Neural cell (in vitro differentiated cells): ENCODE measurements at regions not wholly inside any gene's neighbourhood (a gene's known extent, or its start where the extent isn't known, plus 50 kb on each side); places are given as distances from the start of the nearest gene placed in this dataset.

Experiments used
- EP300 ChIP-seq: fragments of 450-650 bp; conservative IDR thresholded peaks from 2 replicates; pipeline ENCODE4 v1.6.1; 2014; ENCODE audit warnings: antibody characterized with exemption, mild to moderate bottlenecking, moderate library complexity; ENCODE audit not compliant: poor library complexity, severe bottlenecking
- EZH2 ChIP-seq: fragments of 200-600, 300-800 bp; shearing (Covaris generic), sonication (generic); IDR thresholded peaks from 2 replicates; pipeline ENCODE4 v1.6.1; 2014; ENCODE audit warnings: antibody characterized with exemption, low read length, borderline replicate concordance, mild to moderate bottlenecking; ENCODE audit not compliant: insufficient read depth, poor library complexity, severe bottlenecking
- MXI1 ChIP-seq: fragments of 450-650 bp; conservative IDR thresholded peaks from 2 replicates; pipeline ENCODE4 v1.6.1; 2014; ENCODE audit warnings: antibody characterized with exemption, mild to moderate bottlenecking; ENCODE audit not compliant: poor library complexity, severe bottlenecking
- POLR2AphosphoS5 ChIP-seq: IDR thresholded peaks from 2 replicates; pipeline ENCODE4 v1.6.1; 2012
- RAD21 ChIP-seq: fragments of 450-650 bp; conservative IDR thresholded peaks from 2 replicates; pipeline ENCODE4 v1.6.1; 2014; ENCODE audit warnings: antibody characterized with exemption, mild to moderate bottlenecking, moderate library complexity
- REST ChIP-seq: IDR thresholded peaks from 2 replicates; pipeline ENCODE4 v1.6.1; 2012; ENCODE audit warnings: borderline replicate concordance
- SMC3 ChIP-seq: fragments of 450-650 bp; conservative IDR thresholded peaks from 2 replicates; pipeline ENCODE4 v1.6.1; 2014; ENCODE audit warnings: antibody characterized with exemption, mild to moderate bottlenecking, moderate library complexity; ENCODE audit not compliant: poor library complexity
- TAF1 ChIP-seq: IDR thresholded peaks from 2 replicates; pipeline ENCODE4 v1.6.1; 2012; ENCODE audit warnings: low read depth
- TF ChIP-seq, protein P1 (sequence below): fragments of 450-650 bp; IDR thresholded peaks from 2 replicates; pipeline ENCODE4 v1.5.1; 2014; ENCODE audit warnings: antibody characterized with exemption, mild to moderate bottlenecking, moderate library complexity; ENCODE audit not compliant: poor library complexity, severe bottlenecking

GRCh38 chr5:57906671-57907070, 424.1 kb upstream of the ACTBL2 start:
- no peak for TF ChIP-seq TAF1
- TF ChIP-seq, protein P1, sequence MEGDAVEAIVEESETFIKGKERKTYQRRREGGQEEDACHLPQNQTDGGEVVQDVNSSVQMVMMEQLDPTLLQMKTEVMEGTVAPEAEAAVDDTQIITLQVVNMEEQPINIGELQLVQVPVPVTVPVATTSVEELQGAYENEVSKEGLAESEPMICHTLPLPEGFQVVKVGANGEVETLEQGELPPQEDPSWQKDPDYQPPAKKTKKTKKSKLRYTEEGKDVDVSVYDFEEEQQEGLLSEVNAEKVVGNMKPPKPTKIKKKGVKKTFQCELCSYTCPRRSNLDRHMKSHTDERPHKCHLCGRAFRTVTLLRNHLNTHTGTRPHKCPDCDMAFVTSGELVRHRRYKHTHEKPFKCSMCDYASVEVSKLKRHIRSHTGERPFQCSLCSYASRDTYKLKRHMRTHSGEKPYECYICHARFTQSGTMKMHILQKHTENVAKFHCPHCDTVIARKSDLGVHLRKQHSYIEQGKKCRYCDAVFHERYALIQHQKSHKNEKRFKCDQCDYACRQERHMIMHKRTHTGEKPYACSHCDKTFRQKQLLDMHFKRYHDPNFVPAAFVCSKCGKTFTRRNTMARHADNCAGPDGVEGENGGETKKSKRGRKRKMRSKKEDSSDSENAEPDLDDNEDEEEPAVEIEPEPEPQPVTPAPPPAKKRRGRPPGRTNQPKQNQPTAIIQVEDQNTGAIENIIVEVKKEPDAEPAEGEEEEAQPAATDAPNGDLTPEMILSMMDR: no peak
- no peak for TF ChIP-seq POLR2AphosphoS5
- no peak for TF ChIP-seq SMC3
- TF ChIP-seq EZH2: no peak
- no peak for TF ChIP-seq REST
- TF ChIP-seq MXI1: no peak
- no peak for TF ChIP-seq EP300
- TF ChIP-seq RAD21: no peak
